ENCODE measurements at regions not wholly inside any gene's neighbourhood (a gene's known extent, or its start where the extent isn't known, plus 50 kb on each side); places are given as distances from the start of the nearest gene placed in this dataset.

- POLR2A ChIA-PET: no interaction called here
- H3K4me1 ChIP-seq: no peaks in the 10 kb centered on the region
- CTCF ChIA-PET: no interaction called here
- Mint-ChIP-seq H3K27me3 (ENCODE audit: insufficient read depth, unreplicated experiment) (no peaks in the 10 kb centered on the region), H3K9me3 (ENCODE audit: unreplicated experiment) (no peaks in the 10 kb centered on the region), H3K4me1 (ENCODE audit: low read depth, unreplicated experiment) (no peaks in the 10 kb centered on the region), H3K4me3 (ENCODE audit: unreplicated experiment) (no peak overlapping the region), H3K27ac (ENCODE audit: unreplicated experiment) (no peak overlapping the region), H3K36me3 (ENCODE audit: insufficient read depth, unreplicated experiment) (no peaks in the 10 kb centered on the region)
- no peaks in the 10 kb centered on the region for H3K36me3 ChIP-seq (ENCODE audit: control insufficient read depth, insufficient read depth, low read length)
- H3K9me3 ChIP-seq: no peaks in the 10 kb centered on the region
- intact Hi-C loops (cut with micrococcal nuclease; ENCODE audit: unreplicated experiment): no loop called here
- no peak for DNase-seq
- H3K4me3 ChIP-seq (ENCODE audit: low read depth, low read length): no peak overlapping the region
- BruUV-seq (replicated peaks): no TSS peak
- no peaks in the 10 kb centered on the region for H3K27me3 ChIP-seq (replicated peaks; ENCODE audit: control insufficient read depth, insufficient read depth, low read length)
- TF ChIP-seq CTCF (IDR thresholded peaks at IDR 0.05; ENCODE audit: insufficient read depth in 1 of 2, low read depth in 1 of 2, low read length in 1 of 2, severe bottlenecking in 1 of 2, unreplicated experiment in 1 of 2): no peak
Observed at GRCh38 chrX:99613041-99613440, 797.0 kb downstream of the PCDH19 start.

- no peak for DNase-seq
- intact Hi-C loops (cut with micrococcal nuclease; ENCODE audit: unreplicated experiment): no loop called here
- BruUV-seq (replicated peaks): no TSS peak
- H3K4me3 Mint-ChIP-seq (ENCODE audit: unreplicated experiment): no peak overlapping the region
- Histone ChIP-seq H3K36me3 (ENCODE audit: control insufficient read depth, insufficient read depth, low read length) (no peaks in the 10 kb centered on the region), H3K27me3 (replicated peaks; ENCODE audit: control insufficient read depth, insufficient read depth, low read length) (no peaks in the 10 kb centered on the region), H3K4me3 (ENCODE audit: low read depth, low read length) (no peak overlapping the region), H3K9me3 (no peaks in the 10 kb centered on the region), H3K4me1 (no peaks in the 10 kb centered on the region)
- TF ChIP-seq CTCF (IDR thresholded peaks at IDR 0.05; ENCODE audit: insufficient read depth in 1 of 2, low read depth in 1 of 2, low read length in 1 of 2, severe bottlenecking in 1 of 2, unreplicated experiment in 1 of 2): no peak
- CTCF ChIA-PET: interaction anchor here (0.6 kb wide), 1 partner anchor 276 kb away, joined by 3 read pairs; no protein-coding TSS in a partner anchor
- H3K27ac Mint-ChIP-seq (ENCODE audit: unreplicated experiment): no peak overlapping the region
- POLR2A ChIA-PET: no interaction called here
- no peaks in the 10 kb centered on the region for H3K4me1 Mint-ChIP-seq (ENCODE audit: low read depth, unreplicated experiment)
- no peaks in the 10 kb centered on the region for H3K9me3 Mint-ChIP-seq (ENCODE audit: unreplicated experiment)
- no peaks in the 10 kb centered on the region for H3K27me3 Mint-ChIP-seq (ENCODE audit: insufficient read depth, unreplicated experiment)
- H3K36me3 Mint-ChIP-seq (ENCODE audit: insufficient read depth, unreplicated experiment): no peaks in the 10 kb centered on the region
Observed at GRCh38 chrX:99603091-99603814, 806.8 kb downstream of the PCDH19 start.

- H3K9me3 Mint-ChIP-seq (ENCODE audit: unreplicated experiment): no peaks in the 10 kb centered on the region
- intact Hi-C loops (cut with micrococcal nuclease; ENCODE audit: unreplicated experiment): no loop called here
- no peak overlapping the region for H3K4me3 ChIP-seq (ENCODE audit: low read depth, low read length)
- H3K36me3 ChIP-seq (ENCODE audit: control insufficient read depth, insufficient read depth, low read length): no peaks in the 10 kb centered on the region
- no peaks in the 10 kb centered on the region for H3K27me3 ChIP-seq (replicated peaks; ENCODE audit: control insufficient read depth, insufficient read depth, low read length)
- H3K4me1 Mint-ChIP-seq (ENCODE audit: low read depth, unreplicated experiment): no peaks in the 10 kb centered on the region
- BruUV-seq (replicated peaks): no TSS peak
- no peaks in the 10 kb centered on the region for H3K9me3 ChIP-seq
- ChIA-PET CTCF (no interaction called here), POLR2A (no interaction called here)
- DNase-seq: no peak
- H3K36me3 Mint-ChIP-seq (ENCODE audit: insufficient read depth, unreplicated experiment): no peaks in the 10 kb centered on the region
- H3K4me3 Mint-ChIP-seq (ENCODE audit: unreplicated experiment): no peak overlapping the region
- no peaks in the 10 kb centered on the region for H3K4me1 ChIP-seq
- no peak overlapping the region for H3K27ac Mint-ChIP-seq (ENCODE audit: unreplicated experiment)
- no peaks in the 10 kb centered on the region for H3K27me3 Mint-ChIP-seq (ENCODE audit: insufficient read depth, unreplicated experiment)
- TF ChIP-seq CTCF (IDR thresholded peaks at IDR 0.05; ENCODE audit: insufficient read depth in 1 of 2, low read depth in 1 of 2, low read length in 1 of 2, severe bottlenecking in 1 of 2, unreplicated experiment in 1 of 2): no peak
Observed at GRCh38 chrX:99602107-99602506, 808.0 kb downstream of the PCDH19 start.
